HCT116 (cell line): ENCODE measurements at regions not wholly inside any gene's neighbourhood (a gene's known extent, or its start where the extent isn't known, plus 50 kb on each side); places are given as distances from the start of the nearest gene placed in this dataset.

ENCODE experiments used
- ATAC-seq: fragments of 200-7000 bp; cut with Tn5 transposase; 2 replicates; pipeline ENCODE4 v1.9.1; 2020; ENCODE audit warnings: mild to moderate bottlenecking, moderate library complexity
- BruUV-seq: library from RNA; stranded (reverse); fragments of 400-500 nt; replicated peaks from 2 replicates; lab custom pipeline; 2021; lab: Mats Ljungman, UMichigan
- CTCF ChIA-PET: fragments of 300-600 bp; sonication (Branson Sonifier 250); formaldehyde crosslinking; loops from one replicate; lab custom pipeline; 2021; ENCODE audit warnings: antibody characterized with exemption; lab: Charles Lee
- POLR2A ChIA-PET: fragments of 300-600, 350-600 bp; sonication (Branson Sonifier 250); formaldehyde crosslinking; loops from one replicate; lab custom pipeline; 2021; ENCODE audit warnings: antibody characterized with exemption; lab: Charles Lee
- RAD21 ChIA-PET, 2 experiments: fragments of 300-600 bp; sonication (Branson Sonifier 250); formaldehyde crosslinking; loops; one replicate each; lab custom pipeline; 2023; ENCODE audit warnings: low total read pairs in 2 of 2; ENCODE audit not compliant: uncharacterized antibody in 2 of 2, unreplicated experiment in 2 of 2, low non-redundant PET in 1 of 2; lab: Charles Lee
- DNase-seq: peaks from one replicate; pipeline ENCODE4 v3.0.0-alpha.2; 2010; ENCODE audit warnings: low read depth, low spot score
- H2AFZ ChIP-seq: fragments of 200-600 bp; shearing (Covaris generic), sonication (generic); 2 replicates; pipeline ENCODE4 v1.6.1; 2017; ENCODE audit warnings: low read depth, mixed run types, mixed read lengths, antibody characterized with exemption, low read length; ENCODE audit not compliant: poor library complexity, severe bottlenecking
- H3K27ac ChIP-seq: 2 replicates; pipeline ENCODE4 v1.5.1; 2012; ENCODE audit warnings: low read depth, low read length
- H3K27me3 ChIP-seq: fragments of 200-600 bp; sonication (generic); 2 replicates; pipeline ENCODE4 v1.6.1; 2016; ENCODE audit warnings: mixed run types, low read length, mixed read lengths; ENCODE audit not compliant: insufficient read depth
- H3K36me3 ChIP-seq, 2 experiments: fragments of 200-500 bp in 1 of 2; fragments of 200-600 bp in 1 of 2; sonication (Bioruptor generic) in 1 of 2; sonication (generic) in 1 of 2; 2 replicates each; pipeline versions ENCODE4 v1.5.1 to v1.6.1; 2014 to 2016; ENCODE audit warnings: low read length in 2 of 2, inconsistent platforms in 1 of 2, mixed read lengths in 1 of 2, mixed run types in 1 of 2; ENCODE audit not compliant: insufficient read depth in 2 of 2, control insufficient read depth in 1 of 2
- H3K4me1 ChIP-seq, 2 experiments: fragments of 200-600 bp in 1 of 2; sonication (generic) in 1 of 2; 2 replicates each; pipeline versions ENCODE4 v1.5.1 to v1.6.1; 2012 to 2017; ENCODE audit warnings: low read length in 2 of 2, inconsistent platforms in 1 of 2, mild to moderate bottlenecking in 1 of 2, mixed read lengths in 1 of 2, mixed run types in 1 of 2, moderate library complexity in 1 of 2; ENCODE audit not compliant: insufficient read depth in 2 of 2, control insufficient read depth in 1 of 2
- H3K4me2 ChIP-seq: fragments of 200-600 bp; sonication (generic); 2 replicates; pipeline ENCODE4 v1.6.1; 2017; ENCODE audit warnings: mixed run types, low read length, mixed read lengths
- H3K4me3 ChIP-seq, 2 experiments: fragments of 200-600 bp in 1 of 2; sonication (generic) in 1 of 2; replicated peaks in 1 of 2; 2 replicates each; pipeline ENCODE4 v1.5.1; 2011 to 2016; ENCODE audit warnings: low read length in 2 of 2, control low read depth in 1 of 2, low read depth in 1 of 2, mild to moderate bottlenecking in 1 of 2, mixed read lengths in 1 of 2, mixed run types in 1 of 2
- H3K79me2 ChIP-seq: fragments of 200-600 bp; sonication (generic); 2 replicates; pipeline ENCODE4 v1.6.1; 2017; ENCODE audit warnings: mild to moderate bottlenecking, mixed run types, low read length, moderate library complexity, mixed read lengths; ENCODE audit not compliant: insufficient read depth
- H3K9ac ChIP-seq: fragments of 200-600 bp; sonication (generic); 2 replicates; pipeline ENCODE4 v1.6.1; 2016; ENCODE audit warnings: low read length, mixed read lengths
- H3K9me2 ChIP-seq: fragments of 200-600 bp; sonication (generic), shearing (Covaris generic); 2 replicates; pipeline ENCODE4 v1.6.1; 2017; ENCODE audit warnings: mixed run types, mild to moderate bottlenecking, moderate library complexity; ENCODE audit not compliant: insufficient read depth
- H3K9me3 ChIP-seq, 2 experiments: fragments of 200-500 bp in 1 of 2; fragments of 200-600 bp in 1 of 2; sonication (Bioruptor generic) in 1 of 2; sonication (generic) in 1 of 2; 2 replicates each; pipeline ENCODE4 v1.6.1; 2014 to 2017; ENCODE audit warnings: low read length in 2 of 2, mixed read lengths in 2 of 2, inconsistent platforms in 1 of 2, low read depth in 1 of 2, mild to moderate bottlenecking in 1 of 2, mixed run types in 1 of 2, moderate library complexity in 1 of 2; ENCODE audit not compliant: control insufficient read depth in 1 of 2, insufficient read depth in 1 of 2
- H4K20me1 ChIP-seq: fragments of 200-600 bp; sonication (generic), shearing (Covaris generic); 2 replicates; pipeline ENCODE4 v1.6.1; 2017; ENCODE audit warnings: mixed run types, mild to moderate bottlenecking, moderate library complexity; ENCODE audit not compliant: insufficient read depth
- EGR1 ChIP-seq: IDR thresholded peaks from 2 replicates; pipeline ENCODE4 v1.6.1; 2012; ENCODE audit warnings: low read depth
- EZH2phosphoT487 ChIP-seq: fragments of 200-600 bp; IDR thresholded peaks from 2 replicates; pipeline ENCODE4 v1.6.1; 2018; ENCODE audit warnings: antibody characterized with exemption, borderline replicate concordance
- FOSL1 ChIP-seq: IDR thresholded peaks from 2 replicates; pipeline ENCODE4 v1.6.1; 2012; ENCODE audit warnings: low read depth
- POLR2AphosphoS5 ChIP-seq: IDR thresholded peaks from 2 replicates; pipeline ENCODE4 v1.6.1; 2011; ENCODE audit warnings: mild to moderate bottlenecking, low read depth, low read length, moderate library complexity
- RAD21 ChIP-seq: IDR thresholded peaks from 2 replicates; pipeline ENCODE4 v1.6.1; 2012; ENCODE audit warnings: low read depth, mild to moderate bottlenecking
- SRF ChIP-seq: IDR thresholded peaks from 2 replicates; pipeline ENCODE4 v1.6.1; 2012; ENCODE audit warnings: low read depth
- TCF7L2 ChIP-seq: IDR thresholded peaks from 2 replicates; pipeline ENCODE4 v1.7.0; 2011; ENCODE audit warnings: borderline replicate concordance, inconsistent platforms; ENCODE audit not compliant: insufficient read depth, insufficient read length; ENCODE audit errors: extremely low read depth
- ZFX ChIP-seq: fragments of 450-650 bp; IDR thresholded peaks from 2 replicates; pipeline ENCODE4 v1.6.1; 2017
- intact Hi-C: fragments of 100-400 bp; cut with micrococcal nuclease; formaldehyde crosslinking; loops from 2 replicates; pipeline ENCODE4 v1.10.0; 2022
- TF ChIP-seq, protein P1 (sequence below): IDR thresholded peaks from 2 replicates; pipeline ENCODE4 v1.6.1; 2012; ENCODE audit warnings: low read depth
- TF ChIP-seq, protein P2 (sequence below): IDR thresholded peaks from 2 replicates; pipeline ENCODE4 v1.6.1; 2011; ENCODE audit warnings: mild to moderate bottlenecking, low read length, moderate library complexity; ENCODE audit not compliant: insufficient replicate concordance; ENCODE audit errors: extremely low read depth

DNA sequence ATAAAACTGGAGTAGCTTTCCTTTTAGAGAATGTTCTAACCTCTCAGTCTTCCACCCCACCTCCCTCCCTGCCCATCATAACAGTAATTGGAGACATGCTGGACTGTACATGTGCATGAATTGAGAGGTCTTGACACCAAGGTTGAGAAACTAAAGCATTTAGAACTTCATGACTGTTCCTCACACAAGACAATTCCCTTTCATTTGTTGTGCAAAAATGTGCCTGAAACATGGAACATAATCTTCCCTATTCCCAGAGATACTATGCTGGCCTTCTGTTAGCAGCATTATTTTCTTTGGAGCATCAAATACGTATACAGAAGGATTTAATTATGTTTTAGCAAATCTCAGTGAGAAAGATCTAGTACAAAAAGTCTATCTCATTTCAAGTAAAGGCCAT lies 97.5 kb upstream of the KCNE2 start:
- Histone ChIP-seq H2AFZ (no peak overlapping the region), H3K9me2 (no peaks in the 10 kb centered on the region), H3K4me2 (no peak overlapping the region), H3K36me3 (no peaks in the 10 kb centered on the region)
- TF ChIP-seq FOSL1 (no peak), POLR2AphosphoS5 (no peak), ZFX (no peak), RAD21 (no peak), TCF7L2 (no peak), EZH2phosphoT487 (no peak), EGR1 (no peak), SRF (no peak)
- TF ChIP-seq, protein P1, sequence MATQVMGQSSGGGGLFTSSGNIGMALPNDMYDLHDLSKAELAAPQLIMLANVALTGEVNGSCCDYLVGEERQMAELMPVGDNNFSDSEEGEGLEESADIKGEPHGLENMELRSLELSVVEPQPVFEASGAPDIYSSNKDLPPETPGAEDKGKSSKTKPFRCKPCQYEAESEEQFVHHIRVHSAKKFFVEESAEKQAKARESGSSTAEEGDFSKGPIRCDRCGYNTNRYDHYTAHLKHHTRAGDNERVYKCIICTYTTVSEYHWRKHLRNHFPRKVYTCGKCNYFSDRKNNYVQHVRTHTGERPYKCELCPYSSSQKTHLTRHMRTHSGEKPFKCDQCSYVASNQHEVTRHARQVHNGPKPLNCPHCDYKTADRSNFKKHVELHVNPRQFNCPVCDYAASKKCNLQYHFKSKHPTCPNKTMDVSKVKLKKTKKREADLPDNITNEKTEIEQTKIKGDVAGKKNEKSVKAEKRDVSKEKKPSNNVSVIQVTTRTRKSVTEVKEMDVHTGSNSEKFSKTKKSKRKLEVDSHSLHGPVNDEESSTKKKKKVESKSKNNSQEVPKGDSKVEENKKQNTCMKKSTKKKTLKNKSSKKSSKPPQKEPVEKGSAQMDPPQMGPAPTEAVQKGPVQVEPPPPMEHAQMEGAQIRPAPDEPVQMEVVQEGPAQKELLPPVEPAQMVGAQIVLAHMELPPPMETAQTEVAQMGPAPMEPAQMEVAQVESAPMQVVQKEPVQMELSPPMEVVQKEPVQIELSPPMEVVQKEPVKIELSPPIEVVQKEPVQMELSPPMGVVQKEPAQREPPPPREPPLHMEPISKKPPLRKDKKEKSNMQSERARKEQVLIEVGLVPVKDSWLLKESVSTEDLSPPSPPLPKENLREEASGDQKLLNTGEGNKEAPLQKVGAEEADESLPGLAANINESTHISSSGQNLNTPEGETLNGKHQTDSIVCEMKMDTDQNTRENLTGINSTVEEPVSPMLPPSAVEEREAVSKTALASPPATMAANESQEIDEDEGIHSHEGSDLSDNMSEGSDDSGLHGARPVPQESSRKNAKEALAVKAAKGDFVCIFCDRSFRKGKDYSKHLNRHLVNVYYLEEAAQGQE, result no peak
- TF ChIP-seq, protein P2, sequence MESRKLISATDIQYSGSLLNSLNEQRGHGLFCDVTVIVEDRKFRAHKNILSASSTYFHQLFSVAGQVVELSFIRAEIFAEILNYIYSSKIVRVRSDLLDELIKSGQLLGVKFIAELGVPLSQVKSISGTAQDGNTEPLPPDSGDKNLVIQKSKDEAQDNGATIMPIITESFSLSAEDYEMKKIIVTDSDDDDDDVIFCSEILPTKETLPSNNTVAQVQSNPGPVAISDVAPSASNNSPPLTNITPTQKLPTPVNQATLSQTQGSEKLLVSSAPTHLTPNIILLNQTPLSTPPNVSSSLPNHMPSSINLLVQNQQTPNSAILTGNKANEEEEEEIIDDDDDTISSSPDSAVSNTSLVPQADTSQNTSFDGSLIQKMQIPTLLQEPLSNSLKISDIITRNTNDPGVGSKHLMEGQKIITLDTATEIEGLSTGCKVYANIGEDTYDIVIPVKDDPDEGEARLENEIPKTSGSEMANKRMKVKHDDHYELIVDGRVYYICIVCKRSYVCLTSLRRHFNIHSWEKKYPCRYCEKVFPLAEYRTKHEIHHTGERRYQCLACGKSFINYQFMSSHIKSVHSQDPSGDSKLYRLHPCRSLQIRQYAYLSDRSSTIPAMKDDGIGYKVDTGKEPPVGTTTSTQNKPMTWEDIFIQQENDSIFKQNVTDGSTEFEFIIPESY, result no peak
- TF ChIP-seq, all 23 proteins: peak for 0
- POLR2A ChIA-PET, result no interaction called here
- RAD21 ChIA-PET, result no interaction called here
- H3K27me3 ChIP-seq, result peaks cover 16% of the 10 kb centered on the region
- intact Hi-C loops, result no loop called here
- no peak for ATAC-seq
- no peaks in the 10 kb centered on the region for H3K9me3 ChIP-seq
- no peak overlapping the region for H3K27ac ChIP-seq
- CTCF ChIA-PET, result no interaction called here
- no peak overlapping the region for H3K9ac ChIP-seq
- no peak for DNase-seq
- H3K4me1 ChIP-seq, result no peaks in the 10 kb centered on the region
- no peak overlapping the region for H3K4me3 ChIP-seq
- no TSS peak for BruUV-seq
- H4K20me1 ChIP-seq, result no peaks in the 10 kb centered on the region
- no peaks in the 10 kb centered on the region for H3K79me2 ChIP-seq
